ENCODE measurements at regions not wholly inside any gene's neighbourhood (a gene's known extent, or its start where the extent isn't known, plus 50 kb on each side); places are given as distances from the start of the nearest gene placed in this dataset.

DNA sequence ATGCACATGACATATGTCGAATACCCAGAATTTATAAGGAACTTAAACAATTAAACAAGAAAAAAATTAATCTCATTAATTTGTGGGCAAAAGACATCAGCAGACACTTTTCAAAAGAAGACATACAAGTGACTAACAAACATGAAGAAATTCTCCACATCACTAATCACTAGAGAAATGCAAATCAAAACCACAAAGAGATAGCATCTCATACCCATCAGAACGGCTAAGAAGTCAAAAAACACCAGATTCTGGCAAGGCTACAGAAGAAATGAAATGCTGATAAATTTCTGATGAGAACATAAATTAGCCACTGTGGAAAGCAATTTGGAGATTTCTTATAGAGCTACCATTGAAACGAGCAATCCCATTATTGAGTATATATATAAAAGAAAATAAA lies 210.6 kb upstream of the LUZP2 start:
- TF ChIP-seq EZH2 (IDR thresholded peaks at IDR 0.05; ENCODE audit: borderline replicate concordance, low read depth, low read length, poor library complexity, severe bottlenecking) = no peak
- TF ChIP-seq, protein P1, sequence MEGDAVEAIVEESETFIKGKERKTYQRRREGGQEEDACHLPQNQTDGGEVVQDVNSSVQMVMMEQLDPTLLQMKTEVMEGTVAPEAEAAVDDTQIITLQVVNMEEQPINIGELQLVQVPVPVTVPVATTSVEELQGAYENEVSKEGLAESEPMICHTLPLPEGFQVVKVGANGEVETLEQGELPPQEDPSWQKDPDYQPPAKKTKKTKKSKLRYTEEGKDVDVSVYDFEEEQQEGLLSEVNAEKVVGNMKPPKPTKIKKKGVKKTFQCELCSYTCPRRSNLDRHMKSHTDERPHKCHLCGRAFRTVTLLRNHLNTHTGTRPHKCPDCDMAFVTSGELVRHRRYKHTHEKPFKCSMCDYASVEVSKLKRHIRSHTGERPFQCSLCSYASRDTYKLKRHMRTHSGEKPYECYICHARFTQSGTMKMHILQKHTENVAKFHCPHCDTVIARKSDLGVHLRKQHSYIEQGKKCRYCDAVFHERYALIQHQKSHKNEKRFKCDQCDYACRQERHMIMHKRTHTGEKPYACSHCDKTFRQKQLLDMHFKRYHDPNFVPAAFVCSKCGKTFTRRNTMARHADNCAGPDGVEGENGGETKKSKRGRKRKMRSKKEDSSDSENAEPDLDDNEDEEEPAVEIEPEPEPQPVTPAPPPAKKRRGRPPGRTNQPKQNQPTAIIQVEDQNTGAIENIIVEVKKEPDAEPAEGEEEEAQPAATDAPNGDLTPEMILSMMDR (conservative IDR thresholded peaks at IDR 0.05; ENCODE audit: low read depth, low read length) = no peak
